Esophagus squamous epithelium (tissue), 4 donors: ENCODE measurements at regions not wholly inside any gene's neighbourhood (a gene's known extent, or its start where the extent isn't known, plus 50 kb on each side); places are given as distances from the start of the nearest gene placed in this dataset.
"Not testable (repeated sequence)": the region's sequence is repeated elsewhere in the genome, so short reads cannot be mapped to it uniquely, and the experiment has no call there.

Experiments used
- POLR2A ChIP-seq, 4 donors: fragments of 450-650 bp; IDR thresholded peaks; one replicate each; pipeline ENCODE4 v1.6.1; 2017; ENCODE audit warnings: antibody characterized with exemption in 4 of 4, mild to moderate bottlenecking in 4 of 4, moderate library complexity in 3 of 4
- TF ChIP-seq, protein P1 (sequence below), 6 experiments: fragments of 450-650 bp in 4 of 6; fragments of 200-600 bp in 2 of 6; sonication (generic) in 2 of 6; IDR thresholded peaks; one replicate each; pipeline ENCODE4 v1.5.1; 2016 to 2019; ENCODE audit warnings: antibody characterized with exemption in 6 of 6, mild to moderate bottlenecking in 4 of 6, moderate library complexity in 4 of 6

DNA sequence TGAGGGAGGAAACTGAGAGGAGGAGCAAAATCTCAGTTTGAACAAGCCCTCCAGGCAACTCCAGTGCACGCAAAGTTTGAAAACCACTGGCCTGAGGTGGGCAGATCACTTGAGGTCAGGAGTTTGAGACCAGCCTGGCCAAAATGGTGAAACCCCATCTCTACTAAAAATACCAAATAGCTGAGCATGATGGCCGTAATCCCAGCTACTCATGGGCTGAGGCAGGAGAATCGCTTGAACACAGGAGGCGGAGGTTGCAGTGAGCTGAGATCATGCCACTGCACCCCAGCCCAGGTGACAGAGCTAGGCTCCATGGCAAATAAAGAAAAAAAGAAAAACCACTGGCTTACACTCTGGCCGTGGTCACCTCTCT is 51.9 kb upstream of the SLC1A4 start:
- TF ChIP-seq POLR2A (IDR thresholded peaks at IDR 0.05), result not testable (repeated sequence)
- TF ChIP-seq, protein P1, sequence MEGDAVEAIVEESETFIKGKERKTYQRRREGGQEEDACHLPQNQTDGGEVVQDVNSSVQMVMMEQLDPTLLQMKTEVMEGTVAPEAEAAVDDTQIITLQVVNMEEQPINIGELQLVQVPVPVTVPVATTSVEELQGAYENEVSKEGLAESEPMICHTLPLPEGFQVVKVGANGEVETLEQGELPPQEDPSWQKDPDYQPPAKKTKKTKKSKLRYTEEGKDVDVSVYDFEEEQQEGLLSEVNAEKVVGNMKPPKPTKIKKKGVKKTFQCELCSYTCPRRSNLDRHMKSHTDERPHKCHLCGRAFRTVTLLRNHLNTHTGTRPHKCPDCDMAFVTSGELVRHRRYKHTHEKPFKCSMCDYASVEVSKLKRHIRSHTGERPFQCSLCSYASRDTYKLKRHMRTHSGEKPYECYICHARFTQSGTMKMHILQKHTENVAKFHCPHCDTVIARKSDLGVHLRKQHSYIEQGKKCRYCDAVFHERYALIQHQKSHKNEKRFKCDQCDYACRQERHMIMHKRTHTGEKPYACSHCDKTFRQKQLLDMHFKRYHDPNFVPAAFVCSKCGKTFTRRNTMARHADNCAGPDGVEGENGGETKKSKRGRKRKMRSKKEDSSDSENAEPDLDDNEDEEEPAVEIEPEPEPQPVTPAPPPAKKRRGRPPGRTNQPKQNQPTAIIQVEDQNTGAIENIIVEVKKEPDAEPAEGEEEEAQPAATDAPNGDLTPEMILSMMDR (IDR thresholded peaks at IDR 0.05), result not testable (repeated sequence)
